Karpas-422 (cell line): ENCODE measurements at regions not wholly inside any gene's neighbourhood (a gene's known extent, or its start where the extent isn't known, plus 50 kb on each side); places are given as distances from the start of the nearest gene placed in this dataset.
"Not testable (repeated sequence)": the region's sequence is repeated elsewhere in the genome, so short reads cannot be mapped to it uniquely, and the experiment has no call there.

Experiments used
- DNase-seq: peaks from one replicate; pipeline ENCODE4 v3.0.0-alpha.2; 2015
- H2AFZ ChIP-seq: fragments of 200-600 bp; sonication (generic); 2 replicates; pipeline ENCODE4 v1.6.1; 2014; ENCODE audit warnings: antibody characterized with exemption, low read length, mixed read lengths
- H3K27ac ChIP-seq: fragments of 200-600 bp; sonication (generic); 2 replicates; pipeline ENCODE4 v1.5.1; 2014; ENCODE audit warnings: mild to moderate bottlenecking, low read length, moderate library complexity
- H3K27me3 ChIP-seq: fragments of 200-600 bp; sonication (generic); 2 replicates; pipeline ENCODE4 v1.6.1; 2014; ENCODE audit warnings: low read length, mixed read lengths
- H3K36me3 ChIP-seq: fragments of 200-600 bp; sonication (generic); 2 replicates; pipeline ENCODE4 v1.6.1; 2014; ENCODE audit warnings: low read length, mixed read lengths; ENCODE audit not compliant: insufficient read depth
- H3K4me1 ChIP-seq: fragments of 200-600 bp; sonication (generic); 2 replicates; pipeline ENCODE4 v1.6.1; 2014; ENCODE audit warnings: mild to moderate bottlenecking, low read length, mixed read lengths
- H3K4me2 ChIP-seq: fragments of 200-600 bp; sonication (generic); 2 replicates; pipeline ENCODE4 v1.6.1; 2014; ENCODE audit warnings: low read length, low read depth, mild to moderate bottlenecking; ENCODE audit not compliant: poor library complexity, severe bottlenecking
- H3K4me3 ChIP-seq: fragments of 200-600 bp; sonication (generic); 2 replicates; pipeline ENCODE4 v1.5.1; 2014; ENCODE audit warnings: mild to moderate bottlenecking, antibody characterized with exemption, low read length, mixed read lengths
- H3K79me2 ChIP-seq: fragments of 200-600 bp; sonication (generic); 2 replicates; pipeline ENCODE4 v1.6.1; 2014; ENCODE audit warnings: mild to moderate bottlenecking, low read length, mixed read lengths
- H3K9ac ChIP-seq: fragments of 200-600 bp; sonication (generic); 2 replicates; pipeline ENCODE4 v1.6.0; 2014; ENCODE audit warnings: low read length
- H3K9me2 ChIP-seq: fragments of 200-600 bp; sonication (generic), shearing (Covaris generic); replicated peaks from 2 replicates; pipeline ENCODE4 v1.6.0; 2014; ENCODE audit warnings: mild to moderate bottlenecking, low read length, moderate library complexity; ENCODE audit not compliant: insufficient read depth
- H3K9me3 ChIP-seq: fragments of 300-700, 200-600 bp; sonication (generic); 2 replicates; pipeline ENCODE4 v1.6.1; 2014; ENCODE audit warnings: low read length, mixed read lengths
- H4K20me1 ChIP-seq: fragments of 200-600 bp; sonication (generic); 2 replicates; pipeline ENCODE4 v1.6.1; 2014; ENCODE audit warnings: mild to moderate bottlenecking, antibody characterized with exemption, low read length, low read depth; ENCODE audit not compliant: insufficient read depth

DNA sequence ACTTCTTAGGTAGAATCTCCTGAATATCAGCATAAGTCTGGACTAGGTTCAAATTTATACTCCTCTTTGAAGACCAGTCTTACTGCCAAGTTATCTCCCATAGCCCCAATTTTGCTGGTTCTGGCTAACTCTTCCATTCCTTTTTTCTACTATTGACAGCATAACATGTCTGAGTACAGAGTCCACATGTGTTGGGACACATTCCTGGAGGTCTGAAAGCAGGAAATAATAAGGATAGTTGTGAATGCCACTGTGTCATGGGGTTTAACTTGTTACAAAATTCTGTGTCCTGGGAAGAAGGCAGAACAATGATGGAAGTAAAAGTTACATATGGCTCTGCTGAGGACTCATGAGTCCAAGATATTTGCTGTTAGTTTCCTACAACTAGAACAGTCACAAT, 57.4 kb upstream of the ZBTB20 start:
- H3K27me3 ChIP-seq, result no peaks in the 10 kb centered on the region
- DNase-seq, result no peak
- H3K9me3 ChIP-seq, result no peaks in the 10 kb centered on the region
- H3K27ac ChIP-seq, result no peak overlapping the region
- no peak overlapping the region for H3K9ac ChIP-seq
- no peaks in the 10 kb centered on the region for H3K79me2 ChIP-seq
- no peak overlapping the region for H3K4me3 ChIP-seq
- H3K4me1 ChIP-seq, result no peaks in the 10 kb centered on the region
- H4K20me1 ChIP-seq, result no peaks in the 10 kb centered on the region
- no peak overlapping the region for H3K4me2 ChIP-seq
- H3K9me2 ChIP-seq, result no peaks in the 10 kb centered on the region
- no peaks in the 10 kb centered on the region for H3K36me3 ChIP-seq
- H2AFZ ChIP-seq, result no peak overlapping the region

- Histone ChIP-seq H3K4me2 (no peak overlapping the region), H3K9me3 (no peaks in the 10 kb centered on the region), H3K9ac (no peak overlapping the region), H4K20me1 (no peaks in the 10 kb centered on the region), H3K27ac (no peak overlapping the region), H3K79me2 (no peaks in the 10 kb centered on the region), H3K4me3 (no peak overlapping the region), H3K9me2 (no peaks in the 10 kb centered on the region), H2AFZ (no peak overlapping the region), H3K36me3 (no peaks in the 10 kb centered on the region), H3K27me3 (no peaks in the 10 kb centered on the region), H3K4me1 (no peaks in the 10 kb centered on the region)
- no peak for DNase-seq
These were observed 61.1 kb upstream of the ZBTB20 start for GRCh38 chr3:115208066-115208750.

GRCh38 chr3:115211810-115212492, 64.9 kb upstream of the ZBTB20 start:
- H3K27ac ChIP-seq, result no peak overlapping the region
- H3K27me3 ChIP-seq, result no peaks in the 10 kb centered on the region
- no peaks in the 10 kb centered on the region for H3K9me3 ChIP-seq
- H3K4me3 ChIP-seq, result no peak overlapping the region
- no peaks in the 10 kb centered on the region for H3K79me2 ChIP-seq
- H3K4me2 ChIP-seq, result no peak overlapping the region
- no peaks in the 10 kb centered on the region for H3K4me1 ChIP-seq
- no peak for DNase-seq
- no peak overlapping the region for H3K9ac ChIP-seq
- H4K20me1 ChIP-seq, result no peaks in the 10 kb centered on the region
- H3K9me2 ChIP-seq, result no peaks in the 10 kb centered on the region
- no peak overlapping the region for H2AFZ ChIP-seq
- no peaks in the 10 kb centered on the region for H3K36me3 ChIP-seq

- Histone ChIP-seq H2AFZ (no peak overlapping the region), H3K9me3 (no peaks in the 10 kb centered on the region), H3K27ac (no peak overlapping the region), H3K4me2 (no peak overlapping the region), H3K27me3 (no peaks in the 10 kb centered on the region), H3K4me3 (no peak overlapping the region), H4K20me1 (no peaks in the 10 kb centered on the region), H3K79me2 (no peaks in the 10 kb centered on the region), H3K36me3 (no peaks in the 10 kb centered on the region), H3K9ac (no peak overlapping the region), H3K9me2 (no peaks in the 10 kb centered on the region), H3K4me1 (no peaks in the 10 kb centered on the region)
- DNase-seq, result no peak
These were observed 65.5 kb upstream of the ZBTB20 start for GRCh38 chr3:115212615-115213014.

DNA sequence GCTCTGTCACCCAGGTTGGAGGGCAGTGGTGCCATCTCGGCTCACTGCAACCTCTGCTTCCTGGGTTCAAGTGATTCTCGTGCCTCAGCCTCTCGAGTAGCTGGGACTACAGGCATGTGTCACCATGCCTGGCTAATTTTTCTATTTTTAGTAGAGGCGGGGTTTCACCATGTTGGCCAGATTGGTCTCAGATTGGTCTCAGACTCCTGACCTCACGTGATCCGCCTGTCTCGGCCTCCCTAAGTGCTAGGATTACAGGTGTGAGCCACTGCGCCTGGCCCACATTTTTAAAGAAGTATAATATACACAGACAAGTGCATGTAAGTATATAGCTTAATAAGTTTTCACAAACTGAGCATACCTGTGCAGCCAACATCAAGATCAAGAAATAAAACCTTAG, 66.0 kb upstream of the ZBTB20 start:
- H3K27me3 ChIP-seq, H3K9me2 ChIP-seq, H2AFZ ChIP-seq, DNase-seq, H3K4me3 ChIP-seq, H3K4me1 ChIP-seq, H3K9ac ChIP-seq, H3K79me2 ChIP-seq, H3K4me2 ChIP-seq, H3K27ac ChIP-seq, H4K20me1 ChIP-seq, H3K9me3 ChIP-seq, H3K36me3 ChIP-seq: not testable (repeated sequence)

DNA sequence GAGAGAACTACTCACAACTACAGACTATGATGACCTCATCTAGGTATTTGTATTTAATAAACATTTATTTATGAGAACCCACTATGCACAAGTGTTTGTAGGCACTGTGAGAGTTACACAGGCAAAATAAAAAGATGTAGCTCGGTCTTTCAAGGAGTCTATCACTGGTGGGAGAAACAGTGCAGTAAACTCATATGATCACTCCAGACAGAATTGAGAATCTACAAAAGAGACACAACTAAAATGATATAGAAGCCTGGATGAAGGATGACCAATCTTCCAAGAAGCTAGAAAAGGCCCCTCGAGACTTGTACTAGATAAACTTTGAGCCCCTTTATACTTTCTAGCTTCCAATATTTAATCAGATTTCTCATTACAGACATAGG, 70.2 kb upstream of the ZBTB20 start:
- H2AFZ ChIP-seq, result no peak overlapping the region
- no peaks in the 10 kb centered on the region for H3K79me2 ChIP-seq
- H3K4me1 ChIP-seq, result no peaks in the 10 kb centered on the region
- no peaks in the 10 kb centered on the region for H3K9me3 ChIP-seq
- H3K27ac ChIP-seq, result no peak overlapping the region
- H3K9ac ChIP-seq, result no peak overlapping the region
- no peaks in the 10 kb centered on the region for H3K27me3 ChIP-seq
- no peaks in the 10 kb centered on the region for H3K36me3 ChIP-seq
- H3K4me3 ChIP-seq, result no peak overlapping the region
- no peaks in the 10 kb centered on the region for H3K9me2 ChIP-seq
- DNase-seq, result no peak
- no peak overlapping the region for H3K4me2 ChIP-seq
- H4K20me1 ChIP-seq, result no peaks in the 10 kb centered on the region

DNA sequence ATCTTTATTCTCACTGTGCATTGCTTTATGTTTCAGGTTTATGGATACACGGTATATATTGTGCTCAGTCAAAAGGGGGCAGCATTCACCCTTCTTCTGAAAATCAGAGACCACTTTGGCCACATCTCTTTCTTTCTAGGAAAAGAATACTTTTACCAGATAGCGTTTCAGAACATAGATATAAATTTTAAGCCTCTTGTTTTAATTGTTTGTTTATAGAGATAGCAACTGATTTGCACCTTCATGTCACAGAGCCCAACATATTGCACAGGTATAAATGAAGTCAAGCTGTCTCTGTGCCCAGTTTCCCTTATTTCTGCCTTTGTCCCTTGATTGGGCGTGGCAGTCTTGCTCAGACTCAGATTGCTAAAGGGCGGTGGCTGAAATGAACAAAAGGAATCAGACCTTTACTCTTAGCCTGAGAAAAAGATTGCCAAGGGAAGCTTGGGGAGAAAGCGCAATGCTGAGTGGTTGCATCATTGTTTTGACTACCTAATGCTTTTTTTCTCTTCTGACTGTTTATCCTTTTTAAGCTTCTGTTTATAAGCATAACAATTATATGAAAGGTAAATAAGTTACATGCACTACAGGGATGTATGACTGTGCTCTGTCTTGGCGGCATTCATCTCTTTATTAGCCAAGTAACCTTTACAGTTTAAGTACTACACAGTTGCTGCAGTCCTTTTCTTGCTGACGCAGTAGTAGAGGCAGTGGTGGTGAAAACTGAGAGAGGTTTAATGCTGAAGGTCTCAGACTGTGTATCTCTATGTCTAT, 70.8 kb upstream of the ZBTB20 start:
- no peaks in the 10 kb centered on the region for H3K9me2 ChIP-seq
- no peak overlapping the region for H3K4me3 ChIP-seq
- H3K4me2 ChIP-seq, result no peak overlapping the region
- no peaks in the 10 kb centered on the region for H3K9me3 ChIP-seq
- no peaks in the 10 kb centered on the region for H4K20me1 ChIP-seq
- no peak overlapping the region for H3K27ac ChIP-seq
- peak; percentile 79 for DNase-seq
- no peak overlapping the region for H2AFZ ChIP-seq
- H3K27me3 ChIP-seq, result no peaks in the 10 kb centered on the region
- no peak overlapping the region for H3K9ac ChIP-seq
- no peaks in the 10 kb centered on the region for H3K79me2 ChIP-seq
- no peaks in the 10 kb centered on the region for H3K36me3 ChIP-seq
- no peaks in the 10 kb centered on the region for H3K4me1 ChIP-seq

- Histone ChIP-seq H3K4me1 (no peaks in the 10 kb centered on the region), H2AFZ (no peak overlapping the region), H3K27ac (no peak overlapping the region), H3K9me2 (no peaks in the 10 kb centered on the region), H3K9me3 (no peaks in the 10 kb centered on the region), H3K79me2 (no peaks in the 10 kb centered on the region), H3K27me3 (no peaks in the 10 kb centered on the region), H3K36me3 (no peaks in the 10 kb centered on the region), H3K4me3 (no peak overlapping the region), H4K20me1 (no peaks in the 10 kb centered on the region), H3K9ac (no peak overlapping the region), H3K4me2 (no peak overlapping the region)
- DNase-seq, result no peak
These were observed 71.8 kb upstream of the ZBTB20 start for GRCh38 chr3:115218859-115219258.
